ENCODE measurements at regions not wholly inside any gene's neighbourhood (a gene's known extent, or its start where the extent isn't known, plus 50 kb on each side); places are given as distances from the start of the nearest gene placed in this dataset.

DNA sequence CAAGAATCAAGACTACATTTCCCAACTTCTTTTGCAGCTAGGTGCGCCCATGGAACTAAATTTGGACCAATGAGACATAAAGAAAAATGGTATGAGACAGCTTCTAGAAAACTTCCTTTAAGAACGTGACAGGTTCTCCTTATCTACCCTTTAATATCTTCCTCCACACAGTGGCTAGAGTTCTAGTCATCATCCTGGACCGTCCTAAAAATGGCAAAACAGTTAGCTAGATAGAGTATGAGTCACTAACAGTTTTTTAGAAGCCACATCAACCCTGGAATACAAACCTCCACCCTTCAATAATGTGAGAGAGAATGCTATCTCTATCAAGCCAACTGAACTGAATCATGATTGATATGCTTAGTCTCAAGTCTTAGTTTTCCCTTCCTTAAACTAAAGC is 267.9 kb upstream of the SLC7A11 start:
- no peak for DNase-seq
- no peak overlapping the region for H3K27ac Mint-ChIP-seq
- H3K36me3 Mint-ChIP-seq = no peaks in the 10 kb centered on the region
- H3K9me3 ChIP-seq (replicated peaks in 1 of 2; ENCODE audit: control insufficient read depth in 1 of 2, insufficient read depth in 1 of 2, low read length in 2 of 2) = no peaks in the 10 kb centered on the region
- H3K4me1 Mint-ChIP-seq = no peaks in the 10 kb centered on the region
- TF ChIP-seq, protein P1, sequence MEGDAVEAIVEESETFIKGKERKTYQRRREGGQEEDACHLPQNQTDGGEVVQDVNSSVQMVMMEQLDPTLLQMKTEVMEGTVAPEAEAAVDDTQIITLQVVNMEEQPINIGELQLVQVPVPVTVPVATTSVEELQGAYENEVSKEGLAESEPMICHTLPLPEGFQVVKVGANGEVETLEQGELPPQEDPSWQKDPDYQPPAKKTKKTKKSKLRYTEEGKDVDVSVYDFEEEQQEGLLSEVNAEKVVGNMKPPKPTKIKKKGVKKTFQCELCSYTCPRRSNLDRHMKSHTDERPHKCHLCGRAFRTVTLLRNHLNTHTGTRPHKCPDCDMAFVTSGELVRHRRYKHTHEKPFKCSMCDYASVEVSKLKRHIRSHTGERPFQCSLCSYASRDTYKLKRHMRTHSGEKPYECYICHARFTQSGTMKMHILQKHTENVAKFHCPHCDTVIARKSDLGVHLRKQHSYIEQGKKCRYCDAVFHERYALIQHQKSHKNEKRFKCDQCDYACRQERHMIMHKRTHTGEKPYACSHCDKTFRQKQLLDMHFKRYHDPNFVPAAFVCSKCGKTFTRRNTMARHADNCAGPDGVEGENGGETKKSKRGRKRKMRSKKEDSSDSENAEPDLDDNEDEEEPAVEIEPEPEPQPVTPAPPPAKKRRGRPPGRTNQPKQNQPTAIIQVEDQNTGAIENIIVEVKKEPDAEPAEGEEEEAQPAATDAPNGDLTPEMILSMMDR (IDR thresholded peaks at IDR 0.05) = no peak
- no peak overlapping the region for H3K4me3 ChIP-seq (replicated peaks in 1 of 3; ENCODE audit: low read depth in 2 of 3, low read length in 3 of 3)
- peaks cover 0 to 7% (median 3%) of the 10 kb centered on the region in 7 donors for H3K9me3 Mint-ChIP-seq
- intact Hi-C loops (cut with micrococcal nuclease) = no loop called here
- H3K27me3 ChIP-seq (ENCODE audit: control insufficient read depth in 2 of 2, insufficient read depth in 2 of 2, low read length in 2 of 2) = peaks cover 0 to 7% of the 10 kb centered on the region in 2 donors
- H3K36me3 ChIP-seq (replicated peaks in 1 of 2; ENCODE audit: control insufficient read depth in 1 of 2, insufficient read depth in 2 of 2, low read length in 2 of 2) = no peaks in the 10 kb centered on the region
- H4K20me1 ChIP-seq (ENCODE audit: insufficient read depth, low read length) = no peaks in the 10 kb centered on the region
- H3K4me2 ChIP-seq (replicated peaks; ENCODE audit: extremely low read depth, low read length, poor library complexity, severe bottlenecking) = no peak overlapping the region
- no peaks in the 10 kb centered on the region for H3K79me2 ChIP-seq (ENCODE audit: insufficient read depth, low read length)
- H3K27ac ChIP-seq (ENCODE audit: low read depth in 1 of 2, low read length in 2 of 2) = no peak overlapping the region
- H2AFZ ChIP-seq (ENCODE audit: insufficient read depth, low read depth, low read length, poor library complexity, severe bottlenecking) = no peak overlapping the region
- H3K27me3 Mint-ChIP-seq (ENCODE audit: low read depth in 3 of 3) = peaks cover 0 to 13% (median 3%) of the 10 kb centered on the region in 3 donors
- no peak overlapping the region for H3K9ac ChIP-seq (ENCODE audit: insufficient read depth, low read length, poor library complexity, severe bottlenecking)
- H3K4me1 ChIP-seq (ENCODE audit: control insufficient read depth in 1 of 2, insufficient read depth in 2 of 2, low read length in 2 of 2) = no peaks in the 10 kb centered on the region
- H3K4me3 Mint-ChIP-seq = no peak overlapping the region
- no CpG with 5 or more reads among the region's 3 CpGs for WGBS (ENCODE audit: insufficient coverage)

GRCh38 chr4:138509346-138509745 is 267.2 kb upstream of the SLC7A11 start:
- no peaks in the 10 kb centered on the region for H3K4me1 Mint-ChIP-seq
- Histone ChIP-seq H3K4me2 (replicated peaks; ENCODE audit: extremely low read depth, low read length, poor library complexity, severe bottlenecking) (no peak overlapping the region), H3K4me1 (ENCODE audit: control insufficient read depth in 1 of 2, insufficient read depth in 2 of 2, low read length in 2 of 2) (no peaks in the 10 kb centered on the region), H3K9me3 (replicated peaks in 1 of 2; ENCODE audit: control insufficient read depth in 1 of 2, insufficient read depth in 1 of 2, low read length in 2 of 2) (no peaks in the 10 kb centered on the region), H3K27me3 (ENCODE audit: control insufficient read depth in 2 of 2, insufficient read depth in 2 of 2, low read length in 2 of 2) (peaks cover 0 to 7% of the 10 kb centered on the region in 2 donors), H3K79me2 (ENCODE audit: insufficient read depth, low read length) (no peaks in the 10 kb centered on the region), H4K20me1 (ENCODE audit: insufficient read depth, low read length) (no peaks in the 10 kb centered on the region), H2AFZ (ENCODE audit: insufficient read depth, low read depth, low read length, poor library complexity, severe bottlenecking) (no peak overlapping the region), H3K9ac (ENCODE audit: insufficient read depth, low read length, poor library complexity, severe bottlenecking) (no peak overlapping the region), H3K27ac (ENCODE audit: low read depth in 1 of 2, low read length in 2 of 2) (no peak overlapping the region), H3K4me3 (replicated peaks in 1 of 3; ENCODE audit: low read depth in 2 of 3, low read length in 3 of 3) (no peak overlapping the region), H3K36me3 (replicated peaks in 1 of 2; ENCODE audit: control insufficient read depth in 1 of 2, insufficient read depth in 2 of 2, low read length in 2 of 2) (no peaks in the 10 kb centered on the region)
- intact Hi-C loops (cut with micrococcal nuclease) = no loop called here
- peaks cover 0 to 13% (median 3%) of the 10 kb centered on the region in 3 donors for H3K27me3 Mint-ChIP-seq (ENCODE audit: low read depth in 3 of 3)
- no CpG with 5 or more reads among the region's 1 CpG for WGBS (ENCODE audit: insufficient coverage)
- no peak overlapping the region for H3K27ac Mint-ChIP-seq
- H3K9me3 Mint-ChIP-seq = peaks cover 0 to 10% (median 4%) of the 10 kb centered on the region in 7 donors
- TF ChIP-seq, protein P1 (IDR thresholded peaks at IDR 0.05) = no peak
- H3K36me3 Mint-ChIP-seq = no peaks in the 10 kb centered on the region
- DNase-seq = no peak
- H3K4me3 Mint-ChIP-seq = no peak overlapping the region

Data from CD14-positive monocyte (primary cell).